GM21367 (cell line): ENCODE measurements at regions not wholly inside any gene's neighbourhood (a gene's known extent, or its start where the extent isn't known, plus 50 kb on each side); places are given as distances from the start of the nearest gene placed in this dataset.

Experiments
- ATAC-seq: cut with Tn5 transposase; IDR thresholded peaks from one replicate; pipeline ENCODE4 v1.9.1; 2021; ENCODE audit not compliant: unreplicated experiment

DNA sequence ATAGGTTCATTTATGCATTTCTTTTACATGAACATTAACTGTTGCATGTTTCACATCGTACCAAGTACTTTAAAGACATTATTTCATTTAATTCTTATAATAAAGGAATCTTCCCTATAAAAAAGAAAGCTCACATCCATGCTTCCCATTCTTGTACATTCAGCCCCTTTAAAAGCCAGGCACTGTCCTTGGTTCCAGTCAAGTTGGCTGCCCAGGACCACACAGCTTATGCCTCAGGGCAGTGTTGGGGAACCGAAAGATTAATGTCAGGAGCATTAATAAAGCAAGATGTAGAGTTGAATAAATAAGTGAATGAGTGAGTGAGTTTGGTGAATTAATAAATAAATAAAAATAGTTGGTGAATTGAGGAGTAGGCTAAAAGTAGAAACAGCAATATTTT, 409.4 kb upstream of the DAB1 start:
- no peak for ATAC-seq

DNA sequence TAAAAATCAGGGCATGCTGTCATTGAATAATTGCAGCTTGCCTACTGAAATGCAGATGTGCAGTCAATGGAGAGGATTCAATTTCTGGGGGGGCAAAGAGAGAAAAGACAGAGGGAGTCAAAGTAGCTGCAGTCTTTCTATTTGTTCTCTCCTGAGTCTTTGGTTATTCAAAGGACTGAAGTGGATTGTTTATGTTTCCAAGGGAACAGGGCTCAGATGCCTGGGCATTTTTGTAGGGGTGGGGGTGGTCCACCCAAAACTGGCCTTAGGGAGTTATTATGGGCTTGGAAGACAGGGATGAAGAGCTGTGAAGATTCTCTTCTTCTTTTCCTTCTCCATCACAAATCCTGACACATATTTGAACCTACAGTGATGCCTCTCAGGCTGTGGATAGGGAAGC, 408.8 kb upstream of the DAB1 start:
- no peak for ATAC-seq

DNA sequence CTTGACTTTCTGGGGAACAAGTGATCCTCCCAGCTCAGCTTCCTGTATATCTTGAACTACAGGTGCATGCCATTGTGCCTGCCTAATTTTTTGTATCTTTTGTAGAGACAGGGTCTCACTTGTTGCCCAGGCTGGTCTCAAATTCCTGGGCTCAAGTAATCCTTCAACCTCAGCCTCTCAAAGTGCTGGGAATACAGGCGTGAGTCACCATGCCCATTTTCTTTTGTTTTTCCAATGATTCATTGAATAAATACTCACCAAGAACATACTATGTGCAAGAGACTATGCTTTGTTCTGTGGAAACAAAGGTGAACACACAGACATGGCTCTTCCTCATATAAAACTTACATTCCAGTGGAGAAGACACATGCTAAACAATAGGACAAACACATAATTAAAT, 407.8 kb upstream of the DAB1 start:
- no peak for ATAC-seq

DNA sequence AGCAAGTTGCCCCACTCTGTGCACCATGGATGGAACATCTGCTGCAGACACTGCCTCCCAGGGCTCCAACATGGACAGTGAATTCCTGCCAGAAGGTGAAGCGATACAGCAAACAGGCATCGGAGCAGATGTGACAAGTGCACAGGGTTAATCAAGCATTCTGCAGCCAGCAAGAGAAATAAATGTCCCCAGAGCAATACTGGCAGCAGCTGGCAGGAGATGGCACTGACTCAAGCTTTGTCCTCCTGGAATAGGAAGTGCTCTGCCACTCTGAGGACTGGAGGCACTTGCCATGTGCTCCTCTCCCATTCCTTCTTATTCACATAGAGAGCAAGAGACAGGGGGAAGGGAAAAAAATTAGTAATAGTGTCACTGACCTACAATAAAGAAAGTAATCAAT, 402.7 kb upstream of the DAB1 start:
- no peak for ATAC-seq

DNA sequence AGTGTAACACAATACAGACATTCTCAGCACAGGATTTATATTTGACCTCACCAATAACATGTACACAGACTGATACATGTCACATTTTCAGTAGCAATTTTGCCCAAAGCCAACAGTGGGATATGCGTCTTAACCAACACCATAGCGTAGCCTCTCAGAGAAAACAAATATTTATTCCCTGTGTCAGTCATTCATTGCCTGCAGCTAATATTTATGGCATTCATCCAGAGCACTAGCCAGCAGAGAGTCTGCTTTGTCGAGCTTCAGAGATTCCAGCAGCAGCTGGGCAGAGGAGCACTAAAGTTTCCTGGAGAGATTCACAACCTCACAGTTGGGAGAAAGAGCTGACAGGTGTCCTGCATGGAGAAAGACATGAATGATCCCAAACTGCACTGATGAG, 400.7 kb upstream of the DAB1 start:
- ATAC-seq: no peak

DNA sequence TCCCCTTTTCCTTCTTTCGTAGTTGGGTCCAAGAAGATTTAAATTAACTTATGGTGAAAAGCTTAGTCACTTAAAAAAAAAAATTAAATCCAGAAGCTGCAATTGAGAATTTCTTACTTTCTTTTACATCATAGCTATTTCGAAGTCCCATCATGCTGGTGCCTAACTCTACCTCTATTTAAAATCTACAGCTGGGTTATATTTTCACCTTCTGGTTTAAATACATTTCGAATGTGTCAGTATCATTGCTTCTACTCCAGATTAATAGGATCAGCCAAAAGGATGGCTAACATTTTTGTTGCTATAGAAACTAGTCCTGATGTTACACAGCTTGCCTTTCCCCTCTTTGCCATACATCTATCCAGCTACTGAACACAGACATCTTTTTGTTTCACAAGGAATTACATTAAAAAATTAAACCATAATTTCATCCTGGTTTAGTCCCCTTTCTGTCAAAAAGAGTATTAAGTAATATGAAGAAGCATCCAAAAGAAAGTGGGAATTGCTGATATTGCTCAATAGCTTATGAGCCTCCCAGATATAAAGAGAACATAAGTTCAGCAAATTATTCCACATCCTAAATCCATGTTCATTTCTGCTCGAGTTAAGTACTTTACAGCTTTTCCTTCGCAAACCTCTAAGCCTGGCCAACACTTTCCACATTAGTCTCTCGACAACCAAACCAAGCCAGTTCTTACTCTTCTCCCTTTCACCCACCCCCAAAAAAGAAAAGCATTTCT, 396.7 kb upstream of the DAB1 start:
- ATAC-seq: no peak

DNA sequence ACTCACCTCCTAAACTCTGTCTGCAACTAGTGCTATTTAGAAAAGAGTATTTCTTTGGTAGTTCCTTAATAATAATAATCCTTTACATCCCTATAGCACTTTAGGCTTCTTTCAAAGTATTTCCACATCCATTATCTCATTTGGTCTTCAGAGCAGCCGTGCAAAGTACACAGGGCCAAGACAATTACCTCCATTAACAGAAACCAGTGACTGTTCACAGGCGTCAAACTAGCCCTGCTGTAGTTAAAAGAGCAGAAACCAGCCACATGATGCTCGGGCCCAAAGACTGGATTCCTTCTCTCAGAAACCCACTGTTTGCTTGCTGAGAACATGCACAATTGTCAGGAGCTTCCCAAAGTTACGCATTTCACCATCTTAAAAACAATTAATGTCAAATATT, 396.0 kb upstream of the DAB1 start:
- ATAC-seq: no peak

DNA sequence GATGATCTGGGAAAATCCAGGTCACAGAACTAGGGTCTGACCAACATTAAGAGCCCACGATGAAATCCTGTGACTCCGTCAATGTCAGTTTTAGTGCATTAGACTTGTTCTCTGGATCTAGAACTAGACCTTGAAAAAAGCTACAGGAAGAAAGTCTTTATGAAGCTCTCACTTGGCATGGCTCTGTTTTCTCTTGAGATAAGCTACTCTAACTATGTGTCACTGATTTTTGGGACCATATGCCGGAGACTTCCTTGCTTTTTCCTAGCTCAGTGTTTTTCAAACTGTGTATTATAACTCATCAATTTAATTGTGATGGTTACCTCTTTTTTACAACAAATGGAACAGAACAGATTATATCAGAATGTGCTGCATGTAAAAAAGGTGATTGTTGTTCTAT, 379.7 kb upstream of the DAB1 start:
- no peak for ATAC-seq

DNA sequence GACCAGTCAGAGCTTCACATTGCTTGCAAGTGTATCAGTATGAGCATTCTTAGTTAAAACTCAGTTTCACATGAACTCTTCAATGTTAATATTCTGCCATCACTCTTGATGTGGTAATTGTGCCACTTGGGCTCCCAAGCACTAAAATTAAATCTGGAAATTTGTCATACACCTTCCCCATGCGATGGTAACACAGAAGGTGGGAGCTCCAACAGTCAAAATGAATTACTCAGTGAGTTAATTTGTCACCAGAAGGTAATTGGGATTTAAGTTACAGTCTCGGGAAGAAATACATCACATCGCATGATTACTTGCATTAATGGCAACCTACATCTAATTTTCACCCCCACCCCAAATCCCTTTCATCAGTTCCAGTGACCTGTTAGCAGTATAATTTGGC, 376.5 kb upstream of the DAB1 start:
- no peak for ATAC-seq

DNA sequence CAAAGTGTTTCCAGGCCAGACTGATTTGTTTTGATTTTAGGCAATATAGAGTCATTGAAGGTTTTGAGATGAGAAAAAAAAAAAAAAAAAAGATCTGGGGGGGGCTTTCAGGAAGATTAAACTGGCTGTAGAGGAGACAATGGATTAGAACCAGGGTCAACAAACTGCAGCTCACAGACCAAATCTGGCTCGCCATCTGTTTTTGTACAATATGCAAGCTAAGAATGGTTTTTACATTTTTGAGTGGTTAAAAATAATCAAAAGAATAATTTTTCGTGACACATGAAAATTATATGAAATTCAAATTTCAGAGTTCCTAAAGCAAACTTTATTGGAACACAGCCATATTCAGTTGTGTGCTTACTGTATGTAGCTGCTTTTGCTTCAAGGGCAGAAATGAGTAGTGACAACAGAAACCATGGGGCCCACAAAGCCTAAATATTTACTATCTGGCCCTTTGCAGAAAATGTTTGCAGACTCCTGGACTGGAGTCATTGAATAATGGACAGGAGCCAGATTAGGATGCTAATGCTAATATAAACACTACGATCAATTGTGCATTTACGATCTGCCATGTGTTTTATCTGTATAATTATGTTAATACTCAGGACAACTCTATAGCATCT, 375.7 kb upstream of the DAB1 start:
- no peak for ATAC-seq

DNA sequence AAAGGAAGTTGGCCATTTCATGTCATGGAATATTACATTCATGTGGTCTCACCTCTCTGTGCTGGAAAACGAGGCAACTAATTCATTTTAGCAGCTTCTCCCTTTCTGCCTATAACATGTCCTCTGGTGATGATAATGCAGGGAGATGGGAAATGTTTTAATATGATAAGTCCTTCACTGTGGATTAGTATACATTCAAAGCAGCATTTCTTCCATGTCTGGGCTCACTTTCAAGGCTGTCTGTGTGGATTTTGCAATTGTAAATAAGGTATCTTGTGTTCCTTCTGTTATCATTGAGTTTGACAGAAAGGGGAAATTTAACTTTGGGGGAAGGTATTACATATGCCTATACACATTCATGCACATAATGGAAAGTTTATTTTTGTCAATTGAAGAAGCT, 374.7 kb upstream of the DAB1 start:
- ATAC-seq: no peak

DNA sequence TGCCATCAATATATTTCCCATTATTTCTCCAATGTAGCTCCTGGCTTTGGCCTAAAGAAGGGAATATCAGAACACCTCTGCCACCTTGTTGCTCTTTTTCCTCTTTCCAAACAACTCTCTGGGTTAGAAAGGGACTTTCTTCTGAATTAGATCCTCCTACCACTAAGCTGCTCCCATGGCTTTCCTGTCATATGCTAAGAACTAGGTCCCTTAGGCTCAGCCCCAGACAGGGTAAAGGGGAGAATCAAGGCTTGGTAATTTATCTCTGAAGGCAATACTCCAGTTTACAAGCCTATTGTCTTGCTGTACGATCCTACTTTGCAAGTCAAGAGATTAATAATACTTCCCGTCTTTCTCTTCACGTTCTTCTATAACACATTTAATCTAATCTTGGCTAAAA, 373.2 kb upstream of the DAB1 start:
- no peak for ATAC-seq

DNA sequence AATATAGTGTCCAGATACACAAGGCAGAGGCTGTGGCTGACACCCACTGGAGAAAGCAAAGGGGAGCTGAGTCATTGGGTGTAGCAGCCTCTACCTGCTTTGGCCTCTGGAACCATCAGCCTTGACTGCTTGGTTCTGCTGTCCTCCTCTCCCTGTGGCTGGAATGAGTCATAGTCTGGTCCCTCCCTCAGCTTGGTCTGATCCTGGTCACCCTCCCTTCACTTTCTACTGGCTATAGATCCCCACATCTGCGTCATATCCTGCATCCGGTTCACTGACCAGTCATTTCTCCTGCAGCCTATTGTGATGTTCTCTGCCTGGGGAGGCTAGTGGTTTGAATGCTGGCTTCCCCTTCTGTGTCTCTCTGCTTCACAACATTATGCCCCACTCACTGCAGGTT, 372.8 kb upstream of the DAB1 start:
- no peak for ATAC-seq

DNA sequence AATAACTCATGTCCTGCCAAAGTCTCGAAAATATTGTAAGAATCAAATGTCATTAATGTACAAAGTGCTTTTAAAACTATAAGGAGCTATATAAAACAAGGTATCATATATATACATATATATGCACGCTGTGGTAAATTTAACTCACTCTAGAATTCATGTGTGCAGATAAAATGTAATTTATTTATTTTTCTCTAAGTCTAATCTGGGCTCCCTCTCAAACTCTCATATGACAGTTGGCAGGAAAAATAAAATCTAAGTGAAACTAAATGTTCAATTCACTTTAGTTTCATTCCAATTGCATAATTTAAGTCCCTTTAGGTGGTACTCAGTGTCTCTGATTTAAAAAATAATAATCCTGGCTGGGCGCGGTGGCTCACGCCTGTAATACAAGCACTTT, 372.0 kb upstream of the DAB1 start:
- ATAC-seq: no peak

DNA sequence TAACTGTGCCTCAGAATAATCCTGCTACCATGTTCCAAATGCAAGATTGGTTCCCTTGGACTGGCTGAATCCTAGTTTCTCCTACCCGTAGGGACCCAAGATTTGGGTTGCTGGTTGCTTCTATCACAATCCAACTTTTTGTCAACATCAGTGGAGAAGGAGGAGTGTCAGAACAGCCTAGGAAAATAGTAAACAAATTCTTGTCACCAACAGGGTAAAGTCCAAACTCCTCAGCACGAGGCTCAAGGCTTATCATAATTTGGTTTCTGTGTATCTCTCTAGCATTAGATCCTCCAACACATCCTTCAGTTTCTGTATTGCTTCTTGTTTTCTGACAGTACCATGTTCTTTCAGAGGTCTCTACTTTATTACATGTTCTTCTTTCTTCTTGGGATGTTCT, 370.2 kb upstream of the DAB1 start:
- ATAC-seq: no peak

DNA sequence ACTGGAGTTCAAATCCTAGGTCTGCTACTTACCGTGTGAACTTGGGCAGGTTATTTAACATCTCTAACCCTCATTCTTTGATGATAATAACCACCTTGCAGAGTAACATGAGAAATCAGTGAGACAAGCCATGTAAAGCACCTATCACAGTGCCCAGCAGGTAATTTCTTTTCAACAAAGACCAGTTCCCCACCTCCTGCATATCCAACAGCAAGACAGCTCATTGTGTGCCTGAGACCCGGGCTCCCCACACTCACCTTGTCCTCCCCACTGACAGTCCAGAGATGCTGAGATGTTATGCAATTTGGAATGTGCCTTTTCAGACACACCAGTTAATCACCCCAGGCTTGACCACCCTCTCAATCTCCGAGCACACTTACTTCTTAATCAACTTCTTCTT, 367.6 kb upstream of the DAB1 start:
- no peak for ATAC-seq

DNA sequence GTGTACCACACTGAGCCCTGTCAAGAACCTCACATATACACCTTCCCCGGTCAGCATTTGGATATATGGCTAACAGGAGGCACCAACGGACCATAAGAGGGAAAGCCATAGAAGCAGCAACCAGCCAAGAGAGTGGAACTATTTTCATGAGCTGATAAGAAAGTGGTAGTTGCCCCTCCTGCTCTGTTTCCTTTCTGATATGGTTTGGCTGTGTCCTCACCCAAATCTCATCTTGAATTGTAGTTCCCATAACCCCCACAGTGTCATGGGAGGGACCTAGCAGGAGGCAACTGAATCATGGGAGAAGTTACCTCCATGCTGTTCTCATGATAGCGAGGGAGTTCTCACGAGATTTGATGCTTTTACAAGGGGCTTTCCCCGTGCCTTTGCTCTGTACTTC, 366.1 kb upstream of the DAB1 start:
- ATAC-seq: no peak

DNA sequence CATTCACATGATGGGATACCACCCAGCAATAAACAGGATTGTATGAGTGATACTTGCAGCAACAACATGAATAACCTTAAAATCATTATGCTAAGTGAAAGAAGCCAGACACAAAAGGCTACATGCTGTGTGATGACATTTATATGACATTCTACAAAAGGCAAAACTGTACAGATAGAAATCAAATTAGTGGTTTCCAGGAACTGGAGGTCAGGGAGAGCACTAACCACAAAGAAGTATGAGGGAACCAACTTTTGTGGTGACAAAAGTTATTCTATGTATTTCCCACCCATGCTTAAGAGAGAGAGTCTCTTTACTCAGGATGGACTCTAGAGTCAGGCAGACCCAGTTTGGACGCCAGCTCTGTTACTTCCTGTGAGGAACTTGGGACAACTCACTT, 364.5 kb upstream of the DAB1 start:
- no peak for ATAC-seq

DNA sequence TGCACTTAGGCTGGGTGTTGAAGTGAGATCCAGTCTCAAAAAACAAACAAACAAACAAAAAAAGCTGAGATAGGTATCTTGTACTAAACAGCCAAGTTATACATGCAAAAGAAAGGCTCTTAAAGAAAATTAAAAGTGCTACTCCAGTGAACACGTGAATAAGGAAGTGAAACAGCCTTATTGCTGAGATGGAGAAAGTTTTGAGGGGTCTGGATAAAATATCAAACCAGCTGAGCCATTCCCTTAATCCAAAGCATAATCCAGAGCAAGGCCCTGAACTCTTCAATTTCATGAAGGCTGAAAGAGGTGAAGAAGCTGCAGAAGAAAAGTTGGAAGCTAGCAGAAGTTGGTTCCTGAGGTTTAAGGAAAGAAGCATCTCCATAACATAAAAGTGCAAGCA, 360.5 kb upstream of the DAB1 start:
- no peak for ATAC-seq

DNA sequence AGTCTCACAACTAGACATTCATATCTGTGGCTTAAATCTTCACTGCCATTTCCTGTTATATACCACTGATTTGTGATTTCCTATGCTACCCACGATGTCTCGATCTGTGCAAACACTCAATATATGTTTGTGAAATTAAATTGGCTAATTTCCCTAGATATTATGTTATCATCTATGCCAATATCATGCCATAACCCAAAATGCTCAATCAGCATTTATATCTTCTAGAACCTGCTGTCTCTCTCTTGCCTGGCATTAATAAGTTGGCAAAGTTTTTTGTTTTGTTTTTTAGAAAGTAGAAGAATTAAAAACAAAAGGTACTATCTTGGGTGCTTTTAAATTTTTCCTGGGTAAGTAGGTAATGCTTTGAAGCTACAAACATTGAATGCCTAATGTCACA, 358.5 kb upstream of the DAB1 start:
- ATAC-seq: no peak

DNA sequence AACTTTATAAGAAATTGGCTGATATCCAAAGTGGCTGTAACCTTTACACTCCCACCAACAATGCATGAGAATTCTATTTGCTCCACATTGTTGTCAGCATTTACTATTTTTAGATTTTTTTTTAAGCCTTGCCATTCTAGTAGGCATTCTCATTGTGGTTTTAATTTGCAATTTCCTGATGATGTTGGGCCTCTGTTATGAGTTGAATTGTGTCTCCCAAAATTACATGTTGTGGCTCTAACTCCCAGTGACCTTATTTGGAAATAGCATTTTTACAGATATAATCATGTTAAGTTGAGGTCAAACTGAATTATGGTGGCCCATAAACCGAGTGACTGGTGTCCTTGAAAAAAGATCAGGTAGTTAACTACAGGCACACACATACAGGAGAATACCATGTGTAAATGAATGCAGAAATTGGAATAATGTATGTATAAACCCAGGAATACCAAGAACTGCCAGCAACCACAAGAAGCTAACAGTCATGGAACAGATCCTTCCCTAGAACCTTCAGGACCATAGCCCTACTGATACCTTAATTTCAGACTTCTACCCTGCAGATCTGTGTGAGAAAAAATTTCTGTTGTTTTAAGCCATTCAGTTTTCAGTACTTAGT, 348.8 kb upstream of the DAB1 start:
- no peak for ATAC-seq

DNA sequence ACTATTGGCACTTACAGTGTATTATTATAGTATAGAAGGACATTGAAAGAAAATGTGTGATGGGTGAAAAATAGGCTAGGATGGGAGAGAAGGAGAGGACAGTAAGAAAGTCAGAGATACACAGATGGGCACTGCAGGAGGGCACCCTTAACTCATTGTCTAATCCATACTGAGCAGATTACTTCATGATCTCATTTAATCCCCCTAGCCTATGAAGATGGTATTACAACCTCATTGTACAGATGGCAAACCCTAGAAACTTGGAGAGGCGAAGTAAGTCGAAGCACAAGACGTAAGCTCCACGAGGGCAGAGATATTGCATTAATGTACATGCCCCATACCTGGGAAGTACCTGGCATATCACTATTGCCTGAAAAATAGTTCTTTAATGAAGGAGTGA, 346.9 kb upstream of the DAB1 start:
- ATAC-seq: peak; percentile 73

DNA sequence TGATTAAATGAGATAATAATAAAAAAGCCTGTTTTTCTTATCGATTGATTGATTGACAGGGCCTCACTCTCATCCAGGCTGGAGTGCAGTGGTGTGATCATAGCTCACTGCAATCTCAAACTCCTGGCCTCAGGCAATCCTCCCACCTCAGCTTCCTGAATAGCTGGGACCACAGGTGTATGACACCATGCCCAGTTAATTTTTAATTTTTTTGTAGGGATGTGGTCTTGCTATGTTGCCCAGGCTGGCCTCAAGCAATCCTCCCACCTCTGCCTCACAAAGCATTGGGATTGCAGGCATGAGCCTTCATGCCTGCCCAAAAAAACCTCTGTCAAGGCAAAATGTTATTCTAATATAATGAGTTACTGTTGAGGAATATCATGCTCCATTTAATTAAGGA, 346.4 kb upstream of the DAB1 start:
- ATAC-seq: no peak
